PFSK-1 (cell line): ENCODE measurements at regions not wholly inside any gene's neighbourhood (a gene's known extent, or its start where the extent isn't known, plus 50 kb on each side); places are given as distances from the start of the nearest gene placed in this dataset.

Experiments used
- POLR2AphosphoS5 ChIP-seq: IDR thresholded peaks from 2 replicates; pipeline ENCODE4 v1.6.1; 2012; ENCODE audit warnings: low read depth, mild to moderate bottlenecking, control low read depth, low read length, moderate library complexity
- REST ChIP-seq, 2 experiments: IDR thresholded peaks; 2 replicates each; pipeline versions ENCODE4 v1.6.1 to v1.8.0; 2011 to 2012; ENCODE audit warnings: low read depth in 2 of 2, low read length in 2 of 2, control low read depth in 1 of 2, inconsistent platforms in 1 of 2, mild to moderate bottlenecking in 1 of 2, moderate library complexity in 1 of 2; ENCODE audit not compliant: insufficient read depth in 1 of 2
- SIN3A ChIP-seq: IDR thresholded peaks from 2 replicates; pipeline ENCODE4 v1.6.1; 2012; ENCODE audit warnings: mild to moderate bottlenecking, low read length, moderate library complexity, borderline replicate concordance; ENCODE audit not compliant: insufficient read depth
- TAF1 ChIP-seq: IDR thresholded peaks from 2 replicates; pipeline ENCODE4 v1.6.1; 2012; ENCODE audit warnings: low read length, control low read depth, borderline replicate concordance; ENCODE audit not compliant: insufficient read depth

DNA sequence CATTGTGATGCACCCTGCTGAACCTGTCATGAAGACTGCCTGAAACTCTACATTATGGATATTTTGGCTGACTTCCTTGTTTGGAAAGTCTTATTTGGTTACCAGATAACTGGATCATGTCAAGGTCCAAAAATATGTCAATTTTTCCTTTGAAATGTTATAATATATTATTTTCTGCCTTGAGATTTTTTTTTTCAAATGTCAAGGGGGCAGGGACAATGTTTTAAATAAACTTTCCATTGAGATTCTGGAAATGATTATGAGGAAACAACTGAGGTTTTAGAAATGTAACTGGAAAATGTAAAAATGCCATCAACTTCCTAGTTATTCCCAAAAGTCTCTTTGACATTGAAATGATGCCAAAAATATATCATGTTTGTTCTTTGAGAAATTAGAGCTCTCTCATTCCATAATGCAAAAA, 117.0 kb downstream of the RFC3 start:
- TF ChIP-seq POLR2AphosphoS5 (no peak), REST (IDR thresholded peaks at IDR 0.05; ENCODE audit: insufficient read depth in 1 of 2, low read depth in 2 of 2, low read length in 2 of 2) (no peak), SIN3A (no peak), TAF1 (no peak)
